ENCODE measurements at regions not wholly inside any gene's neighbourhood (a gene's known extent, or its start where the extent isn't known, plus 50 kb on each side); places are given as distances from the start of the nearest gene placed in this dataset.

DNA sequence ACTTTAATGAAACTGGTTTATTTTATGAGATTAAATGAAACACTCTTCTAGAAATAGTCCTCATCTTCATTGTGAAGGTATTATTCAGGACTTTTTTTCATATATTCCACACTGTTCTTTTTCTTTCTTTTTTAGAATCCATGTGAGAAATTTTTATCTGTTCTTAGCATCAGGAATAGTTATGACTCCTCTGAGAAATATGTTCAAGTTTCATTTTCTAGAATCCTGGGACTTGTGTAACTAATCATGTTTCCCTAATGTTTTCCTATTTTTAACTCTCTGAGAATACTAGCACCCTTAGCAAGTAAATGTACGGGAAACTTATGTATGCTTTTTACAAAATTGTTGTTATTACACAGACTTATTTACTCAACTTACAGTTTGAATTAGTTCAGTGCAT is 407.8 kb downstream of the CBLN4 start:
- no peak for DNase-seq (ENCODE audit: low read depth)

DNA sequence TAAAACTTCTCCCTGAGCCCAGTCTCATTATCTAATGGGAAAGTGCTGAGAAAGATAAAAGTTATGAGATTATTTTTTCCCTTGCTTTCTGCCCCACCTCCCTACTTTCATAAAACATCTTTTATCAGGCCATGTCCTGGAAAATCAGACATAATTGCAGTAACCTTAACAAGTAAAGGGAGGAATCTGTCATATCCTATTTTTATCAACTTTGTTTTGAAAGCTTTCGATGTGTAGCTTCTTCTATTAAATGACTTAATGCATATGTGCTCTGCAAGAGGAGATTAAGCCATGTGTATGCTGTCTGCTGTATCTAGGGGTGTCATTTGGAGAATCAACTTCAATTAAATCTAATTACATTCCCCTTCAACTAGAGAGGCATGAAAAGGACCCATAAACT is 408.9 kb downstream of the CBLN4 start:
- DNase-seq (ENCODE audit: low read depth), result no peak

DNA sequence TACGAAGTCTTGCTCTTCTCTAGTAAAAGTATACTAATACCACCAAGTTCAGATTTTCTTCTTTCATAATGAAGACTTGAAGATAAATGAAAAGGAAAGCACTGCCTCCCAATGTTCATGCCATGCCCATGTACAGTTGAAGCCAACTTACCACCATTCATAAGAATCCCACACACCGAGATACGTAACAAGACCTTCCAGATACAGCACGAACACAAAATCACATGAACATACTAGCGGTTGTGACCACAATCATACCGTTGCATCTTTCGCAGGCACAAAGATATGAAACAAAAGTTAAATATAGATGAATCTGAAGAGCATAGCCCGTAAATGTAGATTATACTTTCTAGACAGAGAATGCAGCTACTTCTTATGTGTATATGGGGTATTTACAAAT is 412.5 kb downstream of the CBLN4 start:
- no peak for DNase-seq (ENCODE audit: low read depth)

DNA sequence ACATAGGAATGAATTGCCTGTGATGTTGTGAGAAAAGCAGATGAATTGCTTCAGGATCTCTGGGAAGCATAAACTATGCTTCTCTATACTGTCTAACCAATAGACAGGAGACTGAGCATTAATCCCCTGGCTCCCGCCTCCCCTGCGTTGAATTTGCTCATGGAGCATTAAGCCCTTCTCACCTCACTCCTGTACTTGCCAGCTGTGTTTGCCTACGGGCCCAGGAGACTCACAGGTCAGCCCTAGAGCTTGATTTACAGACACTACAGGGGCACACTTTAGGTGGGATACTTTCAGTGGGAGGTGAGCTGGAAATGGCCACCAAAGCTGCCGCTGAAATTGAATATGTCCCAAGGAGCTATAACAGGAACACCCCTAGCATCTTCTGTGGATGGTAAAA is 418.7 kb downstream of the CBLN4 start:
- no peak for DNase-seq (ENCODE audit: low read depth)

DNA sequence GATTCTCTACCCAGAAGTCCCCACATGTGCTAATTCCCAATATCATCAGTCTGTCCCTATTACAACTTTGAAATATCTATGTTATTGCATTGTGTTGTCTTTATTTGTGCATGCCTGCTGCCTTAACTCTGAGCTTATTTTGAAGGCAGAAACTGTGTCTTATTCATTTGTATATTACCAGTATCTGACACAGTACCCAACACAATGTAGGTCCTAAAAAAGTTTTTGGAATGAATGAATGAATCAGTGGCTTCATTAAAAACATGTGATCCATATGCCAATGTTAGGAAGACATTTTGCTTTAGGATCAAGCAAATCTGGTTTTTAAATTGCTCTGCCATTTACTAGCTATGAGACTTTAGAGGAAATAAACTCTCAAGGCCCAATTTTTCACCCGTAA is 420.4 kb downstream of the CBLN4 start:
- DNase-seq (ENCODE audit: low read depth), result no peak

DNA sequence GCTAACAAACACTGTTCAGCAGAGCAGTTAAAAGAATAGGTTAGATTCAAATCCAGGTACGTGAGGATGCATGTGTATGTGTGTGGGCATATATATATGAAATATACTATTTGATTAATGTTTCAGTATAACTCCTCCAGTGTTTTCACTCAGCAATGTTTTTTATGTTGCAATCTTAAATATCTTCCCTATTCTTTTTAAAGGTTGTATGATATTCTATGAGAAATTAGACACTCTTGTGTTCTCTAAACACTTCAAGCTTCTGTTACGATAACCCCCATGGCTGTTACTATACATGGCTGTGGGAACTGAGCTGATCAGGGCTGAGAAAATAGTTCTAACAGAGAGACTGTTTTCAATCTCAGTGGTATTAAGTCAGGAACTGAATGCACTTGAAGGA is 421.0 kb downstream of the CBLN4 start:
- DNase-seq (ENCODE audit: low read depth), result no peak

DNA sequence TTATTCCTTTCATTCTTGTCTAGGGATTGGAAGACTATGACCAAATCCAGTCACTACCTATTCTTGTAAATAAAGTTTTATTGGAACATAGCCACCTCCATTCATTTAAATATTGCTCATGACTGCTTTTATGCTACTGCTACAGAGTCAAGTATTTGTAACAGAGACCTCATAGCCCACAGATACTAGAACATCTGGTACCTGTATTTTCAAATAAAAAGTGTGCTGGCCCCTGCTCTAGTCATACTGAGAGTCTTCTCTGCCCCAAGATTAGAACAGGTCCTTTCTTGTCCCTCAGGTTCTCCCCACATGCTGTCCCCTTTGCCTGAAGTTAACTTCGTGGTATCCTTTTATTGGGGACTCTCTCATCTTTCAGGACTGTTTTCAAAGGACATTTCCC is 422.3 kb downstream of the CBLN4 start:
- DNase-seq (ENCODE audit: low read depth), result no peak

DNA sequence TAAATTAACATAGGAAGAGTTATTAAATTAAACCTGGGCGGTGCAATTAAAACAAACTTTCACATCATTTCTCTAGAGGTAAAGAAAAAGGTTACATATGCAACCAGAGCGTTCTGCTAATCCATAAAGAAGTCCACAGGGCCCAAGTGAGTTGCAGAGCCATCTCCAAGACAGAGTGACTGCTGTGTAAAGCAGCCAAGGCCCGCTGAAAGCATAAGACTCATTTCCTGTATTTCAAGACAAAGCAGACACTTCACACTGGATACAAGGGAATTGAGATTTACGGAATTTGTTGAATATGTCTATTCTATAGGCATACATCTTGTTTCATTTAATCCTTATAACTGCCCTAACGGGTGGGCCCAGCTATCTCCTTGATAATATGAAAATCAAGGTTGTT is 422.8 kb downstream of the CBLN4 start:
- DNase-seq (ENCODE audit: low read depth), result no peak

DNA sequence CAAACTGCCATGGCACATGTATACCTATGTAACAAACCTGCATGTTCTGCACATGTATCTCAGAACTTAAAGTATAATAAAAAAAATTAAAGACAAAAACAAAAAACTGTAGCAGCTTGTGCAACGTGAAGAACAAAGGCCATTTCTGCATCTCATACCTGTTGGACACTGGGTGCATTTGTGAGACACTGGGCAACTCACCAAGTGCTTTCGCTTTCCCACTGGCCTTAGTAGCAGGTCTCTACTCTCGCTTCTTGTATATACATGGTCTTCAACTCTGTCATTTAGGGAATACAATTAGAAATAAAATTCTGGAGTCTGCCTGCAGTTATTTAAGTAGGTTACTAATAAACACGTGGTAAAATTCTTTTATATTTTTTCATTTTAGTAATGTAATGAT is 423.8 kb downstream of the CBLN4 start:
- no peak for DNase-seq (ENCODE audit: low read depth)

DNA sequence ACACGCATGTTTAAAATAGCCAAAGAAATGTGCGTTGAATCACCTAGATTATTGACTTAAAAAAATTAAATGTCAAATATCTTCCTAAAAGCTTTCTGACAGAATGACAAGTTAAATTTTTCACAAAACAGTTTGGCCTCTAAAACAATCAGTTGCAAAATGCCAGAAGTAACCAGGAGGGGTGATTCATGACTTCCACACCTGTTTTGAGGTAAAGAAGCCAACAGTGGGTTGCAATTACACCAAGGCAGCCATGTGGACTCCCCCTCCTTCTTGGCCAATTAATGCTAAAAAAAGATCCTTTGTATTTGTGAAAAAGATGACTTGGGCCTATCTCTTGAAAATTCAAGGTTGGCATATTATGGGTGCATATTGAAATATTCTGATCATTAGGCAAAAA is 424.8 kb downstream of the CBLN4 start:
- no peak for DNase-seq (ENCODE audit: low read depth)

DNA sequence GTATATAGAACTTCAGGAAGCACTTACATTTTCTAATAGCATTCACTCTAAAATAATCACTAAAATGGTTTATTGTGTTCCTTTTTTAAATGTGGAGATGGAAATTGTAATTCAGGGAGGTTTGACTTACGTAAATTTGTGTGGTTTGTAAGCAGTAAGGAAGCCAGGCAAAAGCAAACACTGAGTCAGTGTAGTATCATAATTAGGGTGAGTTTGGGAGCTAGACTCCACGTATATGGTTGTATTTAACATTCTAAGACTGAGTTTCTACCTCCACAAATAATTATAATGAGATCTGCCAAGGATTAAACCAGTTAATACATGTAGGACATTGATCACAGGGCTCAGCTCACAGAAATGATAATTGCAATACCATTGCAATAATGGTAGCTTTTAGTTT is 425.5 kb downstream of the CBLN4 start:
- no peak for DNase-seq (ENCODE audit: low read depth)

DNA sequence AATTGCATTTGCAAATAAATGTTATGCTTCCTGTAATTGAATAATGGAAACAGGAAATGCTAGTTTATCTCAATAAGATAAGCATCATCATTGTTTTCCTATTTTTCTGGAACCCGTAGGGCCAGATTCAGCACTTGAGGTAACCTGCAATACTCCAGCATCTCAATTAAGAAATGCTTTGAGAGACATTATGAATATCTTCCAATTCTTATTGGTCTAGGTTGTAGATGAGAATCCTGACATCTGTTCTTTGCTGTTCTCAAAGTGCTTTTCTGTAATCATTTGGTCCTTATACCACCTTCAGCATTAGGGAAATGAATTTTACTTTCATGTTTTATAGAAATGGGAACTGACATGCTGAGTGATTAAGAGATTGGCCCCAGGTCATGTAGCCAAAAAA is 428.3 kb downstream of the CBLN4 start:
- DNase-seq (ENCODE audit: low read depth), result no peak

DNA sequence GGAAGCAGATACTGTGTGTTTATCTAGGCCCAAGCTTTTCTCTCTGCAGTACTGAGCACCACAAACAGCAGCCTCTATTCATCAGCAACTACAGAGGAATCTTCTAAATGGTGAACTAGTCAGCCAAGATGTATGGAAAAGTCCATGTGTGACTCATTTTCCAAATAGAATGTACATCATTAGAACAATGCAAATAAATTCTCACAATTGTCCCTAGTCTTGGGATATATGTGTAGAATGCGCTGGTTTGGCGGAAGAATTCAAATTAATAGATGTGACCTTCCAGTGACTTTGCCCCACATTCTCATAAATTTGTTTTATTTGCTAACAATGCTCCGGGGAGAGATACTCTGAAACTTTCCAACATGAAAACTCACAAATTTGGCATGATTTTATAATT is 436.2 kb downstream of the CBLN4 start:
- DNase-seq (ENCODE audit: low read depth), result no peak

DNA sequence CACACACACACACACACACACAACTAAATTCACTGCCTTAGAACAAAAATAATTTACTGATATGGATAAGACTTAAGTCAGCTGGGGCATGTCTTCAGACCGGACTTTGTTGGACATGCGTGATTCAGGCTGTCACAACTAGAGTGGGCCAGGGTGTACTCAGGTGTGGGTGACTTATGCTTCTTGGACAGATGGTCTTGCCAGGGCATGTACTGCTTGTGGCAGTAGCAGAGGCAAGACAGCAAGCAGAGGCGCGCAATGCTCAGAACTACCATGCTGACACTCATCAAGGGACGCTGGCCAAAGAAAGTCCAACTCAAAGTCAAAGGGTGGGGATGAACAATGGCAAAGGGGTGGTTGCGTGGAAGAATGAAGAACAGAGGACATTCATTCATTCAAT is 437.5 kb downstream of the CBLN4 start:
- no peak for DNase-seq (ENCODE audit: low read depth)

DNA sequence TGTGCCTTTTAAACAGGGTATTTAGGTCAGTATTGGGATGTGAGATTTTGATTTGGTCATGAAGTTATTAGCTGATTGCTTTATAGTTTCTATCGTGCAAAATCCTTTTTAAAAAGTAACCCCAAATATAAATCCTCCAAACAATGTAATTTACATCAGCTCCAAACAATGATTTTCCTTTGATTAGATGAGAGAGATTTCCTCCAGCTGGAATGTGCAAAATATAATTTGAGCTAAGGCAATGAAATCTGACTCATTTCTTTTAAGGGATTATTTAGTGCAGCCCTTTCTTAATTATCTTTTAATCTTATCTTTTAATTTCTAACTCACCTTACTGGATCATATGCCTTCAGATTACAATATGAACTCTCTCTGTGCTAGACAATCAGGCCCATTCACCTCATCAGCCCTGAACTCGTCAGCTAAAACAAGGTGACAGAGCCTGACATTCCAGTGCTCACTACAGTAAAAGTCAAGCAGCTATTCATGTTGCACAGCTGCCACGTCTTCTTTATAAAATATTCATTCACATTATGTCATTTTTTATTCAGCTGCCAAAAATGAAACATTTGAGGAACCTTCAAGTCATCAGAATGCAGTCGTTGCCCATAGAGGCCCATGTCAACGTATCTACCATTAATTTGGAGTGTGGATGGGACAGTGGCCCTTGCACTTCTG is 440.1 kb downstream of the CBLN4 start:
- no peak for DNase-seq (ENCODE audit: low read depth)

DNA sequence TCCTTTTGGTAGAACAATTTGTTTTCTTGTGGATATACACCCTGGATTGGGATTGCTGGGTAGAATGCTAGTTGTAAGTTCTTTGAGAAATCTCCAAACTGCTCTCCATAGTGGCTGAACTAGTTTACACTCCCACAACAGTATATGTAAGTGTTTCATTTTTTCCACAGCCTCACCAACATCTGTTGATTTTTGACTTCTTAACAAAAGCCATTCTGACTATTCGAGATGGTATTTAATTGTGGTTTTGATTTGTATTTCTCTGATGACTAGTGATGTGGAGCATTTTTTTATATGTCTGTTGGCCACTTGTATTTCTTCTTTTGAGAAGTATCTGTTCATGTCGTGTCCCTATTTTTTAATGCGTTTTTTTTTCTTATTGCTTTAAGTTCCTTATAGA is 444.1 kb downstream of the CBLN4 start:
- DNase-seq (ENCODE audit: low read depth), result no peak

DNA sequence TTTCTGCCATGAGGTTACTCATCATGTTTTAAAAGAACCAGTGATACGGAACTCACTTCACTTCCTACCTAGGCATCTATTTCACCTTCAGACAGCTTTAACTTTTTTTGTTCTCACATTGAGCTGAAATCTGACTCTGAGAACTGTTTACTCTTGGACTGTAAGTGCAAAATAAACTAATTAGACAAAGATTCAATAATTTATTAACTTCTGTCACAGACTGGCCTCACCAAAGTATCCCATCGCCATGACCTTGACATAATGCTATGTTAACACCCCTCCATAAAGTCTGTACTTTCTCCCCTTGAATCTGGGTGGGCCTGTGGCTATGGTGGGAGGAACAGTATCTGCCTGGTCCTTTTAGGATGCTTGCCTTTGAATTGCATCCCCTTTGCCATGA is 448.1 kb downstream of the CBLN4 start:
- DNase-seq (ENCODE audit: low read depth), result no peak

DNA sequence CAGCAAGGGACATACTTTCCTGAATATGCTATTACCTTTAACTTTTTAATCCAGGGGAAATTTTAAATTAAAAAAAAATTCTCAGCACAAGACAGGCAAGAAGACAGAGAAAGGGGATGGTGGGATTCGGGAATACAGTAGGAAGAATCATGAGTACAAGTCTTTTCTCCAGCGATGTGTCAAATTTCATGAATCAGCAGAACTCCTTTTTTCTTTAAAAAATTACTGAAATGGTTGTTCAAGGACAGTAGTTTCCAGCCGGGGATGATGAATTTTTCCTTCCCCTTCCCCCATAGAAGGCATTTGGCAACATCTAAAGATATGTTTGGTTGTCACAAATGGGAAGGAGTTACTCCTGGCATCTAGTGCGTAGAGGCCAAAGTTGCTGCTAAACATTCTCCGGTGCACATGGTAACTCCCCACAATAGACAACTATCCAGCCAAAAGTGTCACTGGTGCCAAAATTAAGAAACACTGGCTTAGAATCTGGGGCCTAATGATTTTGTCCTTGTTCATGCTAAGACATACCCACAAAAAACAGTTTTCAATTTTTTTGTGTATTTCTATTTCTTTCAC is 450.2 kb downstream of the CBLN4 start:
- no peak for DNase-seq (ENCODE audit: low read depth)

DNA sequence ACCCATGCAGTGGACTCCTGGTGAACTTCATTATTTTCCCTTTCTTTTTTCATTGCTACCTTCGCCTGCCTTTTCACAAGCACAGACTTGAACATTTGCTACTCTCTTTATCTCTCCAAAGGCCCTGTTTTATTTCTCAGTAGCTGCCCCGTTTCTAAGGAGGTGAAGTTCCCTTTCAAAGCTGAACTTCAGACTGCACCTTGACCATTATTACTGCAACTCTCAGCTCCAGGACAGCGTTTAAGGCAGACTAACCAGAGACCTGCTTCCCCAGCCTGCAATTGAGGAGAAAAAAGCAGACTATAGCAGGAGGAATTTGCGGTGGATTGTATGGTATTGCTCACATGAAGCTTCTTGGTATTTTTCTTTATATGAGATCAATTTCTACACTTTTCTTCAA is 460.7 kb downstream of the CBLN4 start:
- no peak for DNase-seq (ENCODE audit: low read depth)

DNA sequence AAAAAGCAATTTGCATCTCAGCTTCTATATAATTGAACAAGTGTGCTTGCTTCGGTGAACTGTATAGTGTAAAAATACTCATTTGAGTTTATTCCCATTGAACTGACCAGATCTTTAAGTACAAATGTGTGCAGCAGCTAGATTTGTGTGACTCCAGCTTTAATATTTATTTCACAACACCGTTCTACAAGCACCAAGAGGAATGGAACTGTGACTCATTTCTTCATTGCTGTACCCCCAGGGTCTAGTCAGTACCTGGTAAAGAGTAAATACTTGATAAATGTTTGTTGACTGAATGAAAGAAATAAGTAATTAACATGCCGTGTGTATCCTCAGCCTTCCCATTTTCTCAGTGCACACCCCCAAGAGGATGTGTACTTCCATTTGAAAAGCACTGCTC is 464.8 kb downstream of the CBLN4 start:
- peak; percentile 16 for DNase-seq (ENCODE audit: low read depth)

DNA sequence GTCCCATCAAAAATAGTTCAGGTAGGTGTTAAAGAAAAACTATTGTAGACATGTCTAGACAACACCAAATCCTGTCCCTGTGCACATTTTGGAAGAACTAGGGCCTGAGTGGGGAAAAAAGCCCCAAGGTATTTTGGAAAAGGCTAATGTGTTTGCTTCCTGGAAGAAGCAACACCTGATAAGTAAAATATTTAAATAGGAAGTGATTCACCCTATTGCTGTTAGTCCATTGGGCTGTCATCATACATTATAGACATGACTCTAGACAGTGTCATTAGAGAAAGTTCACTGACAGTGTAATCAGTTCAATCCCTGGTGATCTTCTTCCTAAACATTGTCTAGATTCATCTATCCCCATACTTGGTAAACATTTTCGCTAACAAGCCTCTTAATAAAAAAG is 465.3 kb downstream of the CBLN4 start:
- no peak for DNase-seq (ENCODE audit: low read depth)

DNA sequence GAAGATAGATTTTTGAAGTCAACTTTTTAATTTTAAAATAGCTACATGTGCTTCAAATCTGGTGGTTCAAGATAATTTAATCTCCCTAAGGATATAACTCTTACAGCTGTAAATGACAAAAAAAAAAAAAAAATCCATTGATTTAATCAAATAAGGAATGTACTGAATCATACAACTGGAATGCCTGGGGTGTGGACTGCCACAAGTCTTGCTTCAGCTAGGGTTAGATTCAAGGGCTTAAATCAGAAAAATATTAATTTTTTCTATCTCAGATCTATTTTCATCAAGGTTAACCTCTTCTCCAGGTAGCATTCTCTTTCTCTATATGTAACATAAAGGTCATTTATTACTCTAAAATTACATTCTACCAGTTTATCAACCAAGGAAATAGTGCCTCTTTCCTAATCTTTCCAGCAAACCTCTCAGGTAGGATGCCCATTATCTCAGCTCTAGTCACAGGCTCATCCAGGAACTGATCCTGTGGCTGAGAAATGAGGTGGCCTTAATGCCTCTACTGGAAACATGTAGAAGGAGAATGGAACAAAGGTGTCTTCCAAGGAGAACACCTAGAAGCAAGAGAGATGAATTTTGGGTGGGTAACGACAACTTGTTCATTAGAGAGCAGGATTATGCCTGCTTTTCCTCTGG is 466.9 kb downstream of the CBLN4 start:
- peak; percentile 36 for DNase-seq (ENCODE audit: low read depth)

DNA sequence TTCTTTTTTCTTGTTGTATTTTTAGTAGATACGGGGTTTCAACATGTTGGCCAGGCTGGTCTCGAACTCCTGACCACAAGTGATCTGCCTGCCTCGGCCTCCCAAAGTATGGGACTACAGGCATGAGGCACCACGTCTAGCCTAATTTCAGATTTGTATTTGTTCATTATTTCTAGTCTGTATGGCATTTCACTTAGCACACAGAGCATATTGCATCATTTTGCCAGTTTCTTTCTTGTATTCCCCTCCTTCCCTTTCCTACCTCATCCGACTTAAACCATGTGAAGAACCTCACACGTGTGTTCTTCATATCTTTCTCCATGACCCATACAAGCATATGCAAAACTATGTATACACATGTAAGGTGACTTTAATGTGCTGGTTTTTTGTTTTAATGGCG is 470.0 kb downstream of the CBLN4 start:
- DNase-seq (ENCODE audit: low read depth), result no peak

DNA sequence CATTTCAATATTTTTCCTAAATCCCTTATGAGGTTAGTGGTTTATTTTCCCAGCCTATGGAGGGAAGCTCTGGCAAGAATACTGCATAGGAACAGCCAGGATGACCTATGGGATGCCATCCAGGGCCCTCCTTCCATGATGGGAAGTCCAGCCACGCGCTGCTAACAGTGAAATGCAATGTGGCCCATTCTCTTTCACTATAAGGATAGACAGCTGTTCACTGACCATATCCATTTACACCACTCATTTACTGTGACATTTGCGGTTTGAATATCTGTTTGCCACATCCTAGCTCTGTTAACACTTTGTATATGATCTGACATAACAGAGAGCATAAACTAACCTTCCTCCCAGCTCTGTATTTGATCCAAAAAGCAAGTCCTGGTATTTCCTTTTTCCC is 471.7 kb downstream of the CBLN4 start:
- DNase-seq (ENCODE audit: low read depth), result no peak
